HUES6 (cell line): ENCODE measurements at regions not wholly inside any gene's neighbourhood (a gene's known extent, or its start where the extent isn't known, plus 50 kb on each side); places are given as distances from the start of the nearest gene placed in this dataset.

Source experiments
- H3K27ac ChIP-seq: 2 replicates; pipeline ENCODE4 v1.7.0; 2013; ENCODE audit warnings: low read depth, mild to moderate bottlenecking, low read length, inconsistent platforms
- H3K27me3 ChIP-seq: 2 replicates; pipeline ENCODE4 v1.6.1; 2013; ENCODE audit warnings: low read length; ENCODE audit not compliant: control insufficient read depth, insufficient read depth
- H3K36me3 ChIP-seq: 2 replicates; pipeline ENCODE4 v1.6.1; 2013; ENCODE audit warnings: low read length; ENCODE audit not compliant: control insufficient read depth, insufficient read depth
- H3K4me1 ChIP-seq: 2 replicates; pipeline ENCODE4 v1.6.1; 2013; ENCODE audit warnings: low read length; ENCODE audit not compliant: control insufficient read depth, insufficient read depth
- H3K4me3 ChIP-seq: 2 replicates; pipeline ENCODE4 v1.5.1; 2013; ENCODE audit warnings: low read depth, low read length
- H3K9ac ChIP-seq: one replicate; pipeline ENCODE4 v1.6.1; 2013; ENCODE audit warnings: mild to moderate bottlenecking, low read length
- H3K9me3 ChIP-seq: 2 replicates; pipeline ENCODE4 v1.6.1; 2013; ENCODE audit warnings: low read depth, low read length; ENCODE audit not compliant: control insufficient read depth, insufficient read depth

- Histone ChIP-seq H3K27me3 (no peaks in the 10 kb centered on the region), H3K4me1 (peaks cover 2% of the 10 kb centered on the region; the same call in 1 of the 2 replicates), H3K36me3 (no peaks in the 10 kb centered on the region), H3K27ac (no peak overlapping the region), H3K4me3 (no peak overlapping the region), H3K9me3 (no peaks in the 10 kb centered on the region), H3K9ac (no peak overlapping the region)
These were observed 246.8 kb upstream of the KIRREL3 start for GRCh38 chr11:127247261-127247851.

DNA sequence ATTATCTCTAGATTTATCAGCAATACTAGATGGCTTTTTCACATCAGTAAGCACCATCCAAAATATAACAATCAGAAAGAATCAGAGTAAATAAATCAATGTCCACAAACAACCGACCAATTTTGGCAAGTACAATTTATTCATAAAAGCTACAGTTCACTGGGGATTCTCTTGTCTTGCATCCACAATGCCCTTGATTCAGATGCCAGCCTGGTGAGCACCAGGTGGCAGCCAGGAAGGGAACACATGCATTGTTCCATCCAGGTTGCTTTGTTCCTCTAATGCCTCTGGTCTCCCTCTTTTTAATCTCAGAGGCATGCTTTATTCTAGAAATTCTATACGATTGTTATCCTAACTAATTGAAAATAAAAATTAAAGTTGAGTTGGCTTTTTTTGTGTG lies 242.1 kb upstream of the KIRREL3 start:
- Histone ChIP-seq H3K36me3 (no peaks in the 10 kb centered on the region), H3K27ac (no peak overlapping the region), H3K9ac (no peak overlapping the region), H3K4me3 (no peak overlapping the region), H3K4me1 (peaks cover 2% of the 10 kb centered on the region; the same call in 1 of the 2 replicates), H3K9me3 (no peaks in the 10 kb centered on the region), H3K27me3 (no peaks in the 10 kb centered on the region)

GRCh38 chr11:127238321-127238720 lies 237.8 kb upstream of the KIRREL3 start:
- no peak overlapping the region for H3K27ac ChIP-seq
- H3K27me3 ChIP-seq, result no peaks in the 10 kb centered on the region
- no peaks in the 10 kb centered on the region for H3K36me3 ChIP-seq
- H3K9me3 ChIP-seq, result no peaks in the 10 kb centered on the region
- no peak overlapping the region for H3K4me3 ChIP-seq
- H3K9ac ChIP-seq, result no peak overlapping the region
- H3K4me1 ChIP-seq, result no peaks in the 10 kb centered on the region

DNA sequence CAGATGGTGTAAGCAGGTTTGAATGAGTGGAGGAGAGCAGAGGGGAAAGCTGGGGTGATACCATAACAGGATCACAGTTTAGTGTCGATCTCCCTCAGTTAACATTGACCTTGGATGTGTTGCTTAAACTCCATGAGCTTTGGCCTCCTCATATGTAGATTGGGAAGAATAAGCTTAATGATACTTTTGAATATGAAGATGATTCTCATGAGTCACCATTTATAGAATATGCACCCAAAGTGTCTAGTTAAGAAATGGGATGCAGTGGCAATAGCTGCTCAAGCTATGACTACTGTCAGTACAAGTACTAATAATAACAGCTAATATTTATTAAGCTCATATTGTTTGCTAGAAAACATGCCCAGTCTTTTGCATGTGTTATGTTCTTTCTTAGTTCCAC lies 236.2 kb upstream of the KIRREL3 start:
- H3K9me3 ChIP-seq, result no peaks in the 10 kb centered on the region
- H3K4me1 ChIP-seq, result no peaks in the 10 kb centered on the region
- no peaks in the 10 kb centered on the region for H3K36me3 ChIP-seq
- no peaks in the 10 kb centered on the region for H3K27me3 ChIP-seq
- no peak overlapping the region for H3K4me3 ChIP-seq
- no peak overlapping the region for H3K27ac ChIP-seq
- no peak overlapping the region for H3K9ac ChIP-seq

DNA sequence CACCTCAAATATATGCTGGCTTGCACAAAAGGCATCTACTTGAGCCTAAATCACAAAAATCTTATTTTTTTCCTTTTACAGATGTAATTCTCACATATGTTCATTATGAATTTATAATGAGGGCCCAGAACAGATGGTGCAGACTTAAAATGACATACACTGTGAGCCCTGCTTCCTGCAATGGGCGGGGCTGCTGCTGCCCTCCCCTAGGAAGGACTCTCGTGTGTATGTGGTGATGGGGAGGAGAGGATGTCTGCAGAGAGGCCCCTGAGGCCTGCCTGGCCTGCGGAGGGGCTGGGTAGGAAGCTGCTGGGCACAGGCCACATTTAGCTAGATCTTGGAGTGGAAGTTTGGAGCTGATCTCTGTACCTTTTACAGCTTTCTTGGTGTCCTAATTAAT lies 233.4 kb upstream of the KIRREL3 start:
- no peaks in the 10 kb centered on the region for H3K9me3 ChIP-seq
- no peak overlapping the region for H3K27ac ChIP-seq
- H3K4me1 ChIP-seq, result no peaks in the 10 kb centered on the region
- H3K27me3 ChIP-seq, result no peaks in the 10 kb centered on the region
- no peaks in the 10 kb centered on the region for H3K36me3 ChIP-seq
- no peak overlapping the region for H3K9ac ChIP-seq
- no peak overlapping the region for H3K4me3 ChIP-seq

- H3K27ac ChIP-seq, result no peak overlapping the region
- no peaks in the 10 kb centered on the region for H3K9me3 ChIP-seq
- H3K4me3 ChIP-seq, result no peak overlapping the region
- H3K4me1 ChIP-seq, result no peaks in the 10 kb centered on the region
- H3K36me3 ChIP-seq, result no peaks in the 10 kb centered on the region
- no peak overlapping the region for H3K9ac ChIP-seq
- no peaks in the 10 kb centered on the region for H3K27me3 ChIP-seq
These were observed 229.8 kb upstream of the KIRREL3 start for GRCh38 chr11:127230392-127230791.

DNA sequence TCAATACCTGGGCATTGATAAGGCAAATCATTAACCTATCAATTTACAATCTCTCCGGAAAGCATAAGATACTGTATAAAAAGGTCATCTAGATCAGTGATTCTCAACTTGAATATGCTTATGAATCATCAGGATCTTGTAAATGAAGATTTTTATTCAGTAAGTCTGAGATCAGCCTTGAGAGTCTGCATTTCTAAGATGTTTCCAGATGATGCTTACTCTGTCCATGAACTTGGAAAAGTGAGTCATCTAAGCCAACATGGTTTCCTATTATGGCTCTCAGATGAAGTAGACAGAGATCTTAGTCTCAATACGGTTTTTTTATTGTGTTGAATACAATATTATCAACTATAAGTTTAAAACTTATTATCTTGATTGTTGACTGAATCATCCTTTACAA lies 226.4 kb upstream of the KIRREL3 start:
- Histone ChIP-seq H3K4me1 (no peaks in the 10 kb centered on the region), H3K4me3 (no peak overlapping the region), H3K27me3 (no peaks in the 10 kb centered on the region), H3K9ac (no peak overlapping the region), H3K9me3 (no peaks in the 10 kb centered on the region), H3K27ac (no peak overlapping the region), H3K36me3 (no peaks in the 10 kb centered on the region)

GRCh38 chr11:127226380-127226779 lies 225.8 kb upstream of the KIRREL3 start:
- no peaks in the 10 kb centered on the region for H3K36me3 ChIP-seq
- no peaks in the 10 kb centered on the region for H3K9me3 ChIP-seq
- H3K27me3 ChIP-seq, result no peaks in the 10 kb centered on the region
- no peak overlapping the region for H3K4me3 ChIP-seq
- no peak overlapping the region for H3K9ac ChIP-seq
- H3K4me1 ChIP-seq, result no peaks in the 10 kb centered on the region
- no peak overlapping the region for H3K27ac ChIP-seq

GRCh38 chr11:127225619-127226018 lies 225.0 kb upstream of the KIRREL3 start:
- Histone ChIP-seq H3K4me3 (no peak overlapping the region), H3K4me1 (no peaks in the 10 kb centered on the region), H3K9ac (no peak overlapping the region), H3K36me3 (no peaks in the 10 kb centered on the region), H3K27ac (no peak overlapping the region), H3K9me3 (no peaks in the 10 kb centered on the region), H3K27me3 (no peaks in the 10 kb centered on the region)

DNA sequence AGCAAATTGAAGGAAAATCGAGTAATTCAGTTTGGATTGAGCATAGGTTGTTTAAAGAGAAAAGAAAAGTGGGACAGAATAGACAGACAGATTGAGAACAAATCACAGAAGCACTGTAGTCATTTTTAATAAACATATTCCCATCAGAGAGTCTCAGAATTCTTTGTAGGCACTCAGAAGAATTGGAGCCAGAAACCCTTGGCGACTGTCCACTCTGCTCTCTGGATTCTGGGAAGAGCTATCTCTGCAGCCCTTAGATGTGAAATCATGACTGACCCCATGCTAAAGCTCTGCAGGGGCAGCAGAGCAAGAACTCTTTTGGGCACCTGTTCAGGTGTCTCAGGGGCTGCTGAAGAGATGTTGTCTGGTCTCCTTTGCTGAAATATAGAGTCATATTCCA lies 223.7 kb upstream of the KIRREL3 start:
- Histone ChIP-seq H3K36me3 (no peaks in the 10 kb centered on the region), H3K27ac (no peak overlapping the region), H3K27me3 (no peaks in the 10 kb centered on the region)

GRCh38 chr11:127223633-127224032 lies 223.1 kb upstream of the KIRREL3 start:
- no peak overlapping the region for H3K4me3 ChIP-seq
- H3K36me3 ChIP-seq, result no peaks in the 10 kb centered on the region
- H3K9me3 ChIP-seq, result no peaks in the 10 kb centered on the region
- no peaks in the 10 kb centered on the region for H3K4me1 ChIP-seq
- H3K27me3 ChIP-seq, result no peaks in the 10 kb centered on the region
- H3K27ac ChIP-seq, result no peak overlapping the region
- no peak overlapping the region for H3K9ac ChIP-seq

More for the DNA sequence above, 223.7 kb upstream of the KIRREL3 start:
- no peaks in the 10 kb centered on the region for H3K9me3 ChIP-seq
- H3K9ac ChIP-seq, result no peak overlapping the region
- no peak overlapping the region for H3K4me3 ChIP-seq
- no peaks in the 10 kb centered on the region for H3K4me1 ChIP-seq

DNA sequence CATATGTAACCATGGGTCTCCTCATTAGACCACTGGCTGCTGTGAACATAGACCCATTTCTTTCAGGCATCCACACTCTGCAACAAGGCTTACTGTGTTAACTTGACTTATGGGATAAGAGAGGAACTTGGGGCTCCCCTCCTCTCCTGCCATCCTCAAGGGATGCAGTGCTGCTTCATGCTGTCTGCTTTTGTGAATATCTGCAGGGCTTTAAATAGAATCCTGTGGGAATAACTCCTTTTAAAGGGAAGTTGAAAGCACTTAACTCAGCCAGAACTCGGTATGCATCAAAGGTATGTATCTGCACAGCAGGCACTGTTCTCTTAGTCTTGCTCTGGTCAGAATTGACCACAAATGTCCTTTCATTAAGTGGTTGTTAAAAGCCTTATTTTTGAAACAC lies 222.5 kb upstream of the KIRREL3 start:
- Histone ChIP-seq H3K4me1 (no peaks in the 10 kb centered on the region), H3K4me3 (no peak overlapping the region), H3K9ac (no peak overlapping the region), H3K27me3 (no peaks in the 10 kb centered on the region), H3K9me3 (no peaks in the 10 kb centered on the region), H3K27ac (no peak overlapping the region), H3K36me3 (no peaks in the 10 kb centered on the region)
